NB4 (cell line): ENCODE measurements at regions not wholly inside any gene's neighbourhood (a gene's known extent, or its start where the extent isn't known, plus 50 kb on each side); places are given as distances from the start of the nearest gene placed in this dataset.

Experiments
- POLR2A ChIP-seq: IDR thresholded peaks from 2 replicates; pipeline ENCODE4 v1.6.1; 2011; ENCODE audit warnings: mild to moderate bottlenecking; ENCODE audit not compliant: insufficient read length; ENCODE audit errors: extremely low read depth
- TF ChIP-seq, protein P1 (sequence below): IDR thresholded peaks from one replicate; pipeline ENCODE4 v1.5.1; 2012; ENCODE audit warnings: low read depth, low read length
- TF ChIP-seq, protein P2 (sequence below): IDR thresholded peaks from 2 replicates; pipeline ENCODE4 v1.6.1; 2011; ENCODE audit warnings: low read depth, low read length

GRCh38 chrX:142688256-142688655 lies 337.5 kb upstream of the SPANXN4 start:
- TF ChIP-seq, protein P1, sequence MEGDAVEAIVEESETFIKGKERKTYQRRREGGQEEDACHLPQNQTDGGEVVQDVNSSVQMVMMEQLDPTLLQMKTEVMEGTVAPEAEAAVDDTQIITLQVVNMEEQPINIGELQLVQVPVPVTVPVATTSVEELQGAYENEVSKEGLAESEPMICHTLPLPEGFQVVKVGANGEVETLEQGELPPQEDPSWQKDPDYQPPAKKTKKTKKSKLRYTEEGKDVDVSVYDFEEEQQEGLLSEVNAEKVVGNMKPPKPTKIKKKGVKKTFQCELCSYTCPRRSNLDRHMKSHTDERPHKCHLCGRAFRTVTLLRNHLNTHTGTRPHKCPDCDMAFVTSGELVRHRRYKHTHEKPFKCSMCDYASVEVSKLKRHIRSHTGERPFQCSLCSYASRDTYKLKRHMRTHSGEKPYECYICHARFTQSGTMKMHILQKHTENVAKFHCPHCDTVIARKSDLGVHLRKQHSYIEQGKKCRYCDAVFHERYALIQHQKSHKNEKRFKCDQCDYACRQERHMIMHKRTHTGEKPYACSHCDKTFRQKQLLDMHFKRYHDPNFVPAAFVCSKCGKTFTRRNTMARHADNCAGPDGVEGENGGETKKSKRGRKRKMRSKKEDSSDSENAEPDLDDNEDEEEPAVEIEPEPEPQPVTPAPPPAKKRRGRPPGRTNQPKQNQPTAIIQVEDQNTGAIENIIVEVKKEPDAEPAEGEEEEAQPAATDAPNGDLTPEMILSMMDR, result no peak
- no peak for TF ChIP-seq POLR2A
- TF ChIP-seq, protein P2, sequence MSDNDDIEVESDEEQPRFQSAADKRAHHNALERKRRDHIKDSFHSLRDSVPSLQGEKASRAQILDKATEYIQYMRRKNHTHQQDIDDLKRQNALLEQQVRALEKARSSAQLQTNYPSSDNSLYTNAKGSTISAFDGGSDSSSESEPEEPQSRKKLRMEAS, result no peak
